GM18909 (cell line): ENCODE measurements at regions not wholly inside any gene's neighbourhood (a gene's known extent, or its start where the extent isn't known, plus 50 kb on each side); places are given as distances from the start of the nearest gene placed in this dataset.
"Not testable (repeated sequence)": the region's sequence is repeated elsewhere in the genome, so short reads cannot be mapped to it uniquely, and the experiment has no call there.

Source experiments
- ATAC-seq: cut with Tn5 transposase; IDR thresholded peaks from one replicate; pipeline ENCODE4 v1.9.1; 2021; ENCODE audit warnings: mild to moderate bottlenecking; ENCODE audit not compliant: unreplicated experiment, poor library complexity

GRCh38 chr20:29319725-29320124 lies 1937.7 kb upstream of the DEFB115 start:
- ATAC-seq = no peak

GRCh38 chr20:29320216-29320949 lies 1937.1 kb upstream of the DEFB115 start:
- not testable (repeated sequence) for ATAC-seq

- ATAC-seq = not testable (repeated sequence)
These were observed 1933.6 kb upstream of the DEFB115 start for GRCh38 chr20:29323631-29324515.

- ATAC-seq = not testable (repeated sequence)
These were observed 1932.8 kb upstream of the DEFB115 start for GRCh38 chr20:29324516-29325303.

- ATAC-seq = no peak
These were observed 1932.2 kb upstream of the DEFB115 start for GRCh38 chr20:29325304-29325640.

- ATAC-seq = not testable (repeated sequence)
These were observed 1931.7 kb upstream of the DEFB115 start for GRCh38 chr20:29325781-29326180.

GRCh38 chr20:29326376-29327070 lies 1930.9 kb upstream of the DEFB115 start:
- no peak for ATAC-seq

- ATAC-seq = not testable (repeated sequence)
These were observed 1929.7 kb upstream of the DEFB115 start for GRCh38 chr20:29327600-29328420.

- not testable (repeated sequence) for ATAC-seq
These were observed 1926.9 kb upstream of the DEFB115 start for GRCh38 chr20:29330429-29331115.

GRCh38 chr20:29349836-29350235 lies 1907.6 kb upstream of the DEFB115 start:
- no peak for ATAC-seq

- ATAC-seq = not testable (repeated sequence)
These were observed 1881.5 kb upstream of the DEFB115 start for GRCh38 chr20:29375937-29376336.

- ATAC-seq = not testable (repeated sequence)
These were observed 1864.6 kb upstream of the DEFB115 start for GRCh38 chr20:29392853-29393252.

GRCh38 chr20:29408034-29408695 lies 1849.3 kb upstream of the DEFB115 start:
- ATAC-seq = no peak

- ATAC-seq = not testable (repeated sequence)
These were observed 1848.8 kb upstream of the DEFB115 start for GRCh38 chr20:29408707-29409106.

GRCh38 chr20:29409160-29409689 lies 1848.2 kb upstream of the DEFB115 start:
- ATAC-seq = not testable (repeated sequence)

GRCh38 chr20:29409833-29410805 lies 1847.3 kb upstream of the DEFB115 start:
- ATAC-seq = no peak
